HFFc6 (cell line): ENCODE measurements at regions not wholly inside any gene's neighbourhood (a gene's known extent, or its start where the extent isn't known, plus 50 kb on each side); places are given as distances from the start of the nearest gene placed in this dataset.

ENCODE experiments used
- DNase-seq: peaks from one replicate; pipeline ENCODE4 v3.0.0-alpha.2; 2018
- H3K27ac Mint-ChIP-seq: 2 replicates; pipeline ENCODE4 v1.8.0; 2020; ENCODE audit warnings: mild to moderate bottlenecking, mixed read lengths
- H3K27me3 Mint-ChIP-seq: 2 replicates; pipeline ENCODE4 v1.8.0; 2021; ENCODE audit warnings: mild to moderate bottlenecking, moderate library complexity, mixed read lengths; ENCODE audit not compliant: insufficient read depth
- H3K36me3 Mint-ChIP-seq: 2 replicates; pipeline ENCODE4 v1.8.0; 2021; ENCODE audit warnings: low read depth, mixed read lengths
- H3K4me1 Mint-ChIP-seq: 2 replicates; pipeline ENCODE4 v1.8.0; 2020; ENCODE audit warnings: low read depth, mixed read lengths
- H3K4me3 Mint-ChIP-seq: 2 replicates; pipeline ENCODE4 v1.8.0; 2020; ENCODE audit warnings: mild to moderate bottlenecking, moderate library complexity, mixed read lengths
- H3K9me3 Mint-ChIP-seq: 2 replicates; pipeline ENCODE4 v1.8.0; 2020; ENCODE audit warnings: mild to moderate bottlenecking, mixed read lengths
- CTCF ChIP-seq: fragments of 200-600 bp; sonication (generic); IDR thresholded peaks from 2 replicates; pipeline ENCODE4 v1.5.0; 2021; ENCODE audit warnings: antibody characterized with exemption, mild to moderate bottlenecking

GRCh38 chr7:123401295-123401694, 133.1 kb downstream of the IQUB start:
- H3K9me3 Mint-ChIP-seq: peaks cover 43% of the 10 kb centered on the region
- no peaks in the 10 kb centered on the region for H3K4me1 Mint-ChIP-seq
- no peaks in the 10 kb centered on the region for H3K36me3 Mint-ChIP-seq
- TF ChIP-seq CTCF: no peak
- H3K4me3 Mint-ChIP-seq: no peak overlapping the region
- no peak overlapping the region for H3K27ac Mint-ChIP-seq
- DNase-seq: no peak
- no peaks in the 10 kb centered on the region for H3K27me3 Mint-ChIP-seq

GRCh38 chr7:123400196-123400595, 134.2 kb downstream of the IQUB start:
- H3K27me3 Mint-ChIP-seq: no peaks in the 10 kb centered on the region
- H3K36me3 Mint-ChIP-seq: no peaks in the 10 kb centered on the region
- no peaks in the 10 kb centered on the region for H3K4me1 Mint-ChIP-seq
- H3K27ac Mint-ChIP-seq: no peak overlapping the region
- H3K9me3 Mint-ChIP-seq: peaks cover 43% of the 10 kb centered on the region
- no peak for TF ChIP-seq CTCF
- no peak overlapping the region for H3K4me3 Mint-ChIP-seq
- no peak for DNase-seq

- Mint-ChIP-seq H3K27me3 (no peaks in the 10 kb centered on the region), H3K9me3 (peaks cover 43% of the 10 kb centered on the region), H3K4me3 (no peak overlapping the region), H3K27ac (no peak overlapping the region), H3K4me1 (no peaks in the 10 kb centered on the region), H3K36me3 (no peaks in the 10 kb centered on the region)
- TF ChIP-seq CTCF: no peak
- no peak for DNase-seq
These were observed 135.5 kb downstream of the IQUB start for GRCh38 chr7:123398921-123399320.

GRCh38 chr7:123397746-123398338, 136.6 kb downstream of the IQUB start:
- H3K27ac Mint-ChIP-seq: no peak overlapping the region
- H3K4me3 Mint-ChIP-seq: no peak overlapping the region
- no peak for TF ChIP-seq CTCF
- no peaks in the 10 kb centered on the region for H3K27me3 Mint-ChIP-seq
- no peaks in the 10 kb centered on the region for H3K36me3 Mint-ChIP-seq
- peaks cover 52% of the 10 kb centered on the region for H3K9me3 Mint-ChIP-seq
- no peaks in the 10 kb centered on the region for H3K4me1 Mint-ChIP-seq
- no peak for DNase-seq

- no peak for DNase-seq
- no peaks in the 10 kb centered on the region for H3K27me3 Mint-ChIP-seq
- no peak overlapping the region for H3K27ac Mint-ChIP-seq
- peaks cover 28% of the 10 kb centered on the region for H3K9me3 Mint-ChIP-seq
- no peak overlapping the region for H3K4me3 Mint-ChIP-seq
- TF ChIP-seq CTCF: no peak
- H3K36me3 Mint-ChIP-seq: no peaks in the 10 kb centered on the region
- H3K4me1 Mint-ChIP-seq: no peaks in the 10 kb centered on the region
These were observed 140.8 kb downstream of the IQUB start for GRCh38 chr7:123393623-123394022.

- H3K4me1 Mint-ChIP-seq: no peaks in the 10 kb centered on the region
These were observed 162.0 kb downstream of the IQUB start for GRCh38 chr7:123372368-123372767.

More at GRCh38 chr7:123372368-123372767, 162.0 kb downstream of the IQUB start:
- TF ChIP-seq CTCF: no peak
- Mint-ChIP-seq H3K36me3 (no peaks in the 10 kb centered on the region), H3K27ac (no peak overlapping the region), H3K27me3 (no peaks in the 10 kb centered on the region), H3K9me3 (peaks cover 29% of the 10 kb centered on the region), H3K4me3 (no peak overlapping the region)
- DNase-seq: no peak
